ENCODE measurements at regions not wholly inside any gene's neighbourhood (a gene's known extent, or its start where the extent isn't known, plus 50 kb on each side); places are given as distances from the start of the nearest gene placed in this dataset.
A peak's percentile ranks its signal among the peaks of the same experiment; 100 is the strongest.

DNA sequence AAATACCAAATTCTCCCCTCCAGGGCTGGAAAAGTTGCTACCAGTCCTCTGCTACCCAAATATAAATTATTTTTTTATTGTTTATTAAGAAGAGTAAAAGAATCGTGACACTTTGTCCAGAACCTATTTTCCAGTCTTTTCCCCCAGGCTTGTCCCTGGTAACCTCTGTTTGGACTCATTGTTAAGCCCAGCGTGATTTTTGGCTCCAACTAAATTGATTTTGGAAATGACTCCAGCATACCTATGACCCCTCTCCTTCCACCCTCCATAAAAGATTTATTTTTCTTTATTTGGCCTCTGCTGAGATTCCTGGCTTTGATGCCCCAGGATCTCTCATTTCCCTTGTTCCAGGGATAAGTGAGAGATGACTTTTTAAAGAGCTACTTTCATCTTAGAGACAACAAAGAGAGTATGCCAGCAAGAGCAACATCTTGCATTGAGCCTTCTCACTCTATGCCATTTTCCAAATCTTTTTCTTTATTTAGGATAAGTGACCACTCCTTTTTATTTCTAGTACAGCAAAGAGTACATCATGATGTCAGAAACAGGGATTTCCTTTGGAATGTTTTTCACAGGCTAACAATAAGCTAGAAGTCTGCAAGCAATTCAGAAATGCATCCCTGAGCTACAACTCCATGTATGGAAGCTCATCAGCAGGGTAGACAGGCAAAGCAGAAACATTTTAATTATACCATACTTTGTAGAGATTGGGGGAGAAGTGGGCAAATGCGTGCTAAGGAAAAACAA lies 75.8 kb downstream of the DAD1 start:
- CTCF ChIA-PET, result interaction anchor here (0.6 to 1.4 kb wide), 12 partner anchors 10 to 786 kb away, joined by 3 to 5 read pairs (median 3); no protein-coding TSS in a partner anchor
- ATAC-seq (replicated peaks in 1 of 4) (no peak), DNase-seq (no peak)
- Mint-ChIP-seq H3K4me1 (peaks cover 86 to 95% (median 92%) of the 10 kb centered on the region in 3 donors), H3K36me3 (peaks cover 71% of the 10 kb centered on the region), H3K9me3 (no peaks in the 10 kb centered on the region), H3K27ac (peak overlapping the region; percentile 96 to 99), H3K4me3 (peak overlapping the region; percentile 82 to 86 (median 83)), H3K27me3 (no peaks in the 10 kb centered on the region)
- Histone ChIP-seq H3K36me3 (ENCODE audit: control insufficient read depth in 2 of 2, extremely low read depth in 1 of 2, insufficient read depth in 1 of 2, low read length in 1 of 2) (peaks cover 0 to 77% of the 10 kb centered on the region in 2 donors), H3K9me3 (no peaks in the 10 kb centered on the region), H3K27me3 (replicated peaks in 1 of 2; ENCODE audit: control insufficient read depth in 2 of 2, extremely low read depth in 1 of 2, insufficient read depth in 2 of 2, low read length in 1 of 2) (no peaks in the 10 kb centered on the region), H3K4me3 (ENCODE audit: control insufficient read depth in 1 of 2, extremely low read depth in 1 of 2, low read length in 1 of 2) (peak overlapping the region; percentile 36 to 52), H3K4me1 (ENCODE audit: control insufficient read depth in 1 of 2, extremely low read depth in 1 of 2, insufficient read depth in 2 of 2, low read length in 2 of 2) (peaks cover 57 to 90% of the 10 kb centered on the region in 2 experiments), H3K27ac (ENCODE audit: low read length) (peak overlapping the region; percentile 90)
- POLR2A ChIA-PET, result interaction anchor here (1.9 to 4.7 kb wide), 2 partner anchors 13 to 26 kb away, joined by 5 to 45 read pairs; no protein-coding TSS in a partner anchor
- no CpG with 5 or more reads among the region's 3 CpGs for WGBS (ENCODE audit: insufficient coverage)

DNA sequence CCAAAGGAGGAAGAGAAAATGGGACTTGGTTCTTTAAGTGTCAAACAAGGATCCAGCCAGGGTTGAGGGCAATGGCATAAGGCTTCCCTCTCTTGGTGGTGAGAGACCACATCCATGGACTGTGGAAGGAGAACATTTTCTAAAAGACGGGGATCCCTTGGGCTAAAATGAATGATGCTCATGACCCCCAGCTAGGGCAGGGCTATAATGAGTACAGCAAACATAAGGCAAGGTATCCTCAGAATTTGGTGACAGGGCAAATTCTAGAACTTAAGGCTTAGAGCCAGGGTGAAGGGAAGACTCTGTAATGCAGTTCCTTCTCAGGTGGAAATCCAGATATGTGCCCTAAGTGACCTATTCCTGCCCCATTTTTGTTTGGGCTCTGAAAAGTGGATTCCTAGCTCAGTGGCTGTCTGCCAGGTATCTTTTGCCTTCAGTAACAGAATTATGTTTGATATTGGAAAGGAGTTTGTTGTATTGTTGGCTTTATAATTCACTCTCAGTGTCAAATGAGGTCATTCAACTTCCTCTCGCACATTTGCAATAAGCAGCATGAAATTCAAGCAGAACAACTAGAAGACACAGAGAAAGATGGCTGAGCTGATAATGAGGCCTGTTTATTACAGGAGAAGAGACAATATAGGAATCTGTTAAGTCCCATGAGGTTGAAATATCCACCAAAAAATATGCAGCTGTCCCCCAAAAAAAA lies 76.8 kb downstream of the DAD1 start:
- peak in 1 of 35 experiments; percentile 60 for DNase-seq
- WGBS (ENCODE audit: insufficient coverage), result no CpG with 5 or more reads among the region's 2 CpGs
- peaks cover 59 to 87% of the 10 kb centered on the region in 2 experiments for H3K4me1 ChIP-seq (ENCODE audit: control insufficient read depth in 1 of 2, extremely low read depth in 1 of 2, insufficient read depth in 2 of 2, low read length in 2 of 2)

DNA sequence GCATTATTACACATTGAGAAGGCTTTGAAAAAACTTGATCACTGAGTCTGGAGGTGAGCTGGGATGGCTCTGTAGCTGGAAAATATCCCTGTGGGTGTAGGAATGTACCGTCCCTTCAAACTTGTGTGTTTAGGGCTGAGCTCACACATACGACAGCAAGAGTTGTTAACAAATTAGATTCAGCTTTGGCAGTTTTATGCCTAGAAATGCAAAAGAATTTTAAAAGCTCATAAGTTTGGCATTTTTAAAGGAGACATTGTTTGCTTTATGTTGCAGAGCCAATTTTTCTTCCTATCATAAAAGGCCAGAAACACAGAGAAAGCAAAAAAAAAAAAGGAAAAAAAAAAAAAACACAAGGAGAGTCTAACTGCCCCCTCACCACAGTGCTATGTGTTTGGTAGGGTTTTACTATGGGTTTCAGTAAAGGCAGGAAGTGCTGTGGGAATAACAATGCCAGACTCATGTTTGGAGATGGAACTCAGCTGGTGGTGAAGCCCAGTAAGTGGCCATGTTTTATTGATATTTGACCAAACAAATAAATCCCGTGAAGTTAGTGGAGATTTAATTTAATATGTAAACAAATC lies 78.4 kb downstream of the DAD1 start:
- Mint-ChIP-seq H3K4me3 (peak overlapping the region; percentile 82 to 86 (median 83)), H3K27ac (peak overlapping the region; percentile 95 to 96), H3K36me3 (peaks cover 75% of the 10 kb centered on the region), H3K4me1 (peaks cover 83 to 94% (median 91%) of the 10 kb centered on the region in 3 donors), H3K9me3 (no peaks in the 10 kb centered on the region), H3K27me3 (no peaks in the 10 kb centered on the region)
- ATAC-seq (replicated peaks in 1 of 4) (no peak), DNase-seq (no peak)
- H3K36me3 ChIP-seq (ENCODE audit: control insufficient read depth in 2 of 2, extremely low read depth in 1 of 2, insufficient read depth in 1 of 2, low read length in 1 of 2), result peaks cover 0 to 68% of the 10 kb centered on the region in 2 donors
- no peaks in the 10 kb centered on the region for H3K9me3 ChIP-seq
- H3K27ac ChIP-seq (ENCODE audit: low read length), result peak overlapping the region; percentile 90
- H3K27me3 ChIP-seq (replicated peaks in 1 of 2; ENCODE audit: control insufficient read depth in 2 of 2, extremely low read depth in 1 of 2, insufficient read depth in 2 of 2, low read length in 1 of 2), result no peaks in the 10 kb centered on the region
- POLR2A ChIA-PET, result interaction anchor here (0.5 to 4.7 kb wide), 17 partner anchors 10 to 1253 kb away, joined by 3 to 45 read pairs (median 6); no protein-coding TSS in a partner anchor
- CTCF ChIA-PET, result interaction anchor here (0.7 to 2.4 kb wide), 21 partner anchors 9 to 661 kb away, joined by 3 to 12 read pairs (median 4); no protein-coding TSS in a partner anchor
- 14% methylated on average over 1 of the region's 3 CpGs for WGBS (ENCODE audit: insufficient coverage)
- H3K4me1 ChIP-seq (ENCODE audit: control insufficient read depth in 1 of 2, extremely low read depth in 1 of 2, insufficient read depth in 2 of 2, low read length in 2 of 2), result peaks cover 49 to 82% of the 10 kb centered on the region in 2 experiments
- peak overlapping the region; percentile 17 to 52 for H3K4me3 ChIP-seq (ENCODE audit: control insufficient read depth in 1 of 2, extremely low read depth in 1 of 2, low read length in 1 of 2)

More for the DNA sequence above, 76.8 kb downstream of the DAD1 start:
- H3K27ac ChIP-seq (ENCODE audit: low read length), result peak overlapping the region; percentile 90
- no peaks in the 10 kb centered on the region for H3K27me3 ChIP-seq (replicated peaks in 1 of 2; ENCODE audit: control insufficient read depth in 2 of 2, extremely low read depth in 1 of 2, insufficient read depth in 2 of 2, low read length in 1 of 2)
- peak overlapping the region; percentile 23 to 52 for H3K4me3 ChIP-seq (ENCODE audit: control insufficient read depth in 1 of 2, extremely low read depth in 1 of 2, low read length in 1 of 2)
- H3K27ac Mint-ChIP-seq, result peak overlapping the region; percentile 95 to 96
- no peaks in the 10 kb centered on the region for H3K9me3 ChIP-seq
- ChIA-PET POLR2A (interaction anchor here (0.6 to 4.7 kb wide), 8 partner anchors 10 to 870 kb away, joined by 3 to 45 read pairs (median 4); partner anchors contain the start of gene DAD1 (in 1 of the 2)), CTCF (interaction anchor here in 1 of 2 donors (0.7 to 1.7 kb wide), 8 partner anchors 9 to 547 kb away, joined by 3 to 12 read pairs (median 3); no protein-coding TSS in a partner anchor)
- H3K4me3 Mint-ChIP-seq, result peak overlapping the region; percentile 82 to 86 (median 83)
- peaks cover 84 to 93% (median 91%) of the 10 kb centered on the region in 3 donors for H3K4me1 Mint-ChIP-seq
- H3K36me3 ChIP-seq (ENCODE audit: control insufficient read depth in 2 of 2, extremely low read depth in 1 of 2, insufficient read depth in 1 of 2, low read length in 1 of 2), result peaks cover 0 to 74% of the 10 kb centered on the region in 2 donors
- no peaks in the 10 kb centered on the region for H3K27me3 Mint-ChIP-seq
- H3K9me3 Mint-ChIP-seq, result no peaks in the 10 kb centered on the region
- ATAC-seq (replicated peaks in 1 of 4), result peak in 3 of 4 experiments; percentile 36 to 49 (median 38)
- peaks cover 71% of the 10 kb centered on the region for H3K36me3 Mint-ChIP-seq

DNA sequence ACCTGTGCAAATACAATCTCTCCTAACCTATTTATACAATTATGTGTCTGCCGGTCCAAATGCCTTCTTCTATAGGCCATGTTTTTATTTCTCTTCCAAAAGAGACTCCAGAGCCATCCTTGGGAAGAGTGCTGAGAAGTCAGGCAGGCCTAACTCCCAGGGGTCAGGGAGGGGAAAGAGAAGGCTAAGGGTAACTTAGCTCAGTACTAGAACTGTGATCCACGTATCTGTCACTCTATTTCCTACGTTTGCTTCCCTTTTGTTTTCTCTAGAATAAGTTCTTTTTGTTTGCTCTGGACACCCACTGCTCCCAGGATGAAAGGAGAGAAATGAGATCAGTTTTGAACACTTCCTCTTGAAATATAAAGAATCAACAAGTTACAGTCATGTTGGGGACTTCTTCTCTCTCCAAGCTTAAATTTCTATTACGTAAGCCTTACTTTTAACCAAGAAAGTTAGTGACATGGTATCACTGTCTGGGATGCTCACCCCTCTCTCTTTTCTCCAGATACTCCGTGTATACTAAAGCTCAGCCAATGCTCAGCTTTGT lies 79.2 kb downstream of the DAD1 start:
- H3K36me3 Mint-ChIP-seq, result peaks cover 71% of the 10 kb centered on the region
- peak overlapping the region; percentile 82 to 86 (median 83) for H3K4me3 Mint-ChIP-seq
- no peaks in the 10 kb centered on the region for H3K27me3 Mint-ChIP-seq

DNA sequence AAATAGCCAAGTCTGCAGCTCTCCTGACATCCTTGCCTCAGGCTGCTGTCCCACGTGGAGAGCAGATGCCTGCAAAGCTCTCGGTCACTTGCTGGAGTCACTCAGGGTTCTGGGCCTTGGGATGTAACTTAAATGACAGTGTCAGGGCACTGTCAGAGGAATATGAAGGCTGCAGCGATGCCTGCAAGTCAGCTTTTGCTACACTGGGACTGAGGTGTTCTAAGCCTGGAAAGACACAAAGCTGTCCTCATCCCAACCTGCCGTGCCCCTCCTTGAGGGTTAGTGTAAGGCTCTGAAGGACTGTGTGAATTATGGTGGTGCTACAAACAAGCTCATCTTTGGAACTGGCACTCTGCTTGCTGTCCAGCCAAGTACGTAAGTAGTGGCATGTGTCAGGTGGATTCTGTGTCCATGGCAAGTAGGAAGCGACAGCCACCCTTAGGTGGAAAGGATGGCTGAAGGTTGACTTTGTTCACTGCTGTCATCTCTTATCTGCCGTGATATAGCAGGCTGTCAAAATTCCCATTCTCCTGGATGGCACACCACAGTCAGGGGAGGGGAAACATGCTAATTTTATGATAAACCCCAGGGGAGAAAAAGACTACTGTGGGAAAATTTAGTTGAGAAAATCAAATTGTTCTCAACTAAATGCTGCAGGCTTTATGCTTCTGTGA lies 79.9 kb downstream of the DAD1 start:
- Histone ChIP-seq H3K27ac (ENCODE audit: low read length) (peak overlapping the region; percentile 90), H3K27me3 (replicated peaks in 1 of 2; ENCODE audit: control insufficient read depth in 2 of 2, extremely low read depth in 1 of 2, insufficient read depth in 2 of 2, low read length in 1 of 2) (no peaks in the 10 kb centered on the region), H3K9me3 (no peaks in the 10 kb centered on the region), H3K36me3 (ENCODE audit: control insufficient read depth in 2 of 2, extremely low read depth in 1 of 2, insufficient read depth in 1 of 2, low read length in 1 of 2) (peaks cover 0 to 69% of the 10 kb centered on the region in 2 donors), H3K4me3 (ENCODE audit: control insufficient read depth in 1 of 2, extremely low read depth in 1 of 2, low read length in 1 of 2) (peak overlapping the region; percentile 33 to 52), H3K4me1 (ENCODE audit: control insufficient read depth in 1 of 2, extremely low read depth in 1 of 2, insufficient read depth in 2 of 2, low read length in 2 of 2) (peaks cover 51 to 72% of the 10 kb centered on the region in 2 experiments)
- DNase-seq (no peak), ATAC-seq (replicated peaks in 1 of 4) (no peak)
- CTCF ChIA-PET, result interaction anchor here (0.5 to 2.4 kb wide), 10 partner anchors 12 to 867 kb away, joined by 3 to 11 read pairs (median 4); no protein-coding TSS in a partner anchor
- POLR2A ChIA-PET, result interaction anchor here (0.6 to 4.7 kb wide), 10 partner anchors 11 to 61 kb away, joined by 3 to 45 read pairs (median 6); no protein-coding TSS in a partner anchor
- peaks cover 71% of the 10 kb centered on the region for H3K36me3 Mint-ChIP-seq
- WGBS (ENCODE audit: insufficient coverage), result 0% methylated on average over 1 of the region's 7 CpGs
- H3K27ac Mint-ChIP-seq, result peak overlapping the region; percentile 95 to 96
- no peaks in the 10 kb centered on the region for H3K27me3 Mint-ChIP-seq
- H3K4me1 Mint-ChIP-seq, result peaks cover 79 to 90% (median 90%) of the 10 kb centered on the region in 3 donors
- peak overlapping the region; percentile 82 to 86 (median 83) for H3K4me3 Mint-ChIP-seq
- no peaks in the 10 kb centered on the region for H3K9me3 Mint-ChIP-seq

More for the DNA sequence above, 79.2 kb downstream of the DAD1 start:
- no CpG with 5 or more reads among the region's 5 CpGs for WGBS (ENCODE audit: insufficient coverage)
- ATAC-seq (replicated peaks in 1 of 4) (peak in 2 of 4 experiments; percentile 17 to 74), DNase-seq (peak in 1 of 35 experiments; percentile 63)
- H3K27ac Mint-ChIP-seq, result peak overlapping the region; percentile 95 to 96
- H3K27me3 ChIP-seq (replicated peaks in 1 of 2; ENCODE audit: control insufficient read depth in 2 of 2, extremely low read depth in 1 of 2, insufficient read depth in 2 of 2, low read length in 1 of 2), result no peaks in the 10 kb centered on the region
- H3K4me1 ChIP-seq (ENCODE audit: control insufficient read depth in 1 of 2, extremely low read depth in 1 of 2, insufficient read depth in 2 of 2, low read length in 2 of 2), result peaks cover 51 to 77% of the 10 kb centered on the region in 2 experiments
- peak overlapping the region; percentile 90 for H3K27ac ChIP-seq (ENCODE audit: low read length)
- H3K9me3 Mint-ChIP-seq, result no peaks in the 10 kb centered on the region
- peaks cover 0 to 68% of the 10 kb centered on the region in 2 donors for H3K36me3 ChIP-seq (ENCODE audit: control insufficient read depth in 2 of 2, extremely low read depth in 1 of 2, insufficient read depth in 1 of 2, low read length in 1 of 2)
- CTCF ChIA-PET, result interaction anchor here (0.5 to 2.4 kb wide), 20 partner anchors 10 to 867 kb away, joined by 3 to 11 read pairs (median 4); no protein-coding TSS in a partner anchor
- H3K4me3 ChIP-seq (ENCODE audit: control insufficient read depth in 1 of 2, extremely low read depth in 1 of 2, low read length in 1 of 2), result peak overlapping the region; percentile 33 to 52
- POLR2A ChIA-PET, result interaction anchor here (0.6 to 4.7 kb wide), 15 partner anchors 10 to 1252 kb away, joined by 3 to 45 read pairs (median 6); no protein-coding TSS in a partner anchor
- no peaks in the 10 kb centered on the region for H3K9me3 ChIP-seq
- peaks cover 79 to 93% (median 92%) of the 10 kb centered on the region in 3 donors for H3K4me1 Mint-ChIP-seq

Measured in T-cell (primary cell).